GM23338 (cell line): ENCODE measurements at regions not wholly inside any gene's neighbourhood (a gene's known extent, or its start where the extent isn't known, plus 50 kb on each side); places are given as distances from the start of the nearest gene placed in this dataset.
A peak's percentile ranks its signal among the peaks of the same experiment; 100 is the strongest.
"Not testable (repeated sequence)": the region's sequence is repeated elsewhere in the genome, so short reads cannot be mapped to it uniquely, and the experiment has no call there.

Source experiments
- ATAC-seq: fragments of 200-7000 bp; cut with Tn5 transposase; 3 replicates; pipeline ENCODE4 v1.9.1; 2020
- DNase-seq: peaks from one replicate; pipeline ENCODE4 v3.0.0-alpha.2; 2015; ENCODE audit warnings: low spot score
- H2AFZ ChIP-seq: fragments of 200-600 bp; sonication (generic); 2 replicates; pipeline ENCODE4 v1.8.0; 2016; ENCODE audit warnings: antibody characterized with exemption, mild to moderate bottlenecking, moderate library complexity
- H3F3A ChIP-seq: fragments of 200-600 bp; sonication (generic); replicated peaks from 2 replicates; pipeline ENCODE4 v1.8.0; 2017; ENCODE audit warnings: antibody characterized with exemption, mixed run types, low read depth
- H3K27ac ChIP-seq: fragments of 200-600 bp; sonication (generic); 2 replicates; pipeline ENCODE4 v1.6.1; 2016; ENCODE audit warnings: low read depth
- H3K27me3 ChIP-seq: fragments of 200-600 bp; sonication (generic); 2 replicates; pipeline ENCODE4 v1.8.0; 2016; ENCODE audit warnings: mild to moderate bottlenecking, mixed run types, moderate library complexity; ENCODE audit not compliant: insufficient read depth
- H3K36me3 ChIP-seq: fragments of 200-600 bp; sonication (generic); 2 replicates; pipeline ENCODE4 v1.8.0; 2016; ENCODE audit warnings: mild to moderate bottlenecking; ENCODE audit not compliant: insufficient read depth
- H3K4me1 ChIP-seq: fragments of 200-600 bp; sonication (generic); 2 replicates; pipeline ENCODE4 v1.8.0; 2016; ENCODE audit warnings: mild to moderate bottlenecking, moderate library complexity; ENCODE audit not compliant: insufficient read depth
- H3K4me2 ChIP-seq: fragments of 200-600 bp; sonication (generic); 2 replicates; pipeline ENCODE4 v1.7.1; 2017; ENCODE audit warnings: mixed run types
- H3K4me3 ChIP-seq: fragments of 200-600 bp; sonication (generic); 2 replicates; pipeline ENCODE4 v1.6.1; 2016; ENCODE audit warnings: mixed run types
- H3K79me2 ChIP-seq: fragments of 200-600 bp; sonication (generic); replicated peaks from 2 replicates; pipeline ENCODE4 v1.8.0; 2017; ENCODE audit warnings: mild to moderate bottlenecking; ENCODE audit not compliant: insufficient read depth
- H3K9me2 ChIP-seq: fragments of 200-600 bp; sonication (generic); 2 replicates; pipeline ENCODE4 v1.8.0; 2017; ENCODE audit not compliant: insufficient read depth
- H4K20me1 ChIP-seq: fragments of 200-600 bp; sonication (generic); replicated peaks from 2 replicates; pipeline ENCODE4 v1.8.0; 2017; ENCODE audit warnings: mild to moderate bottlenecking; ENCODE audit not compliant: insufficient read depth
- H3K27ac Mint-ChIP-seq: 2 replicates; pipeline ENCODE4 v1.8.0; 2020; ENCODE audit warnings: inconsistent platforms, mild to moderate bottlenecking, moderate library complexity, mixed read lengths
- H3K27me3 Mint-ChIP-seq: 3 replicates; pipeline ENCODE4 v1.8.0; 2022; ENCODE audit warnings: low read depth, mild to moderate bottlenecking, moderate library complexity, mixed read lengths, inconsistent platforms; ENCODE audit not compliant: insufficient read depth, poor library complexity
- H3K36me3 Mint-ChIP-seq: 3 replicates; pipeline ENCODE4 v1.8.0; 2021; ENCODE audit warnings: low read depth, mild to moderate bottlenecking, inconsistent platforms, moderate library complexity, mixed read lengths
- H3K4me1 Mint-ChIP-seq: 3 replicates; pipeline ENCODE4 v1.8.0; 2020; ENCODE audit warnings: mild to moderate bottlenecking, inconsistent platforms, mixed read lengths
- H3K4me3 Mint-ChIP-seq: 3 replicates; pipeline ENCODE4 v1.8.0; 2021; ENCODE audit warnings: moderate library complexity, mild to moderate bottlenecking, inconsistent platforms, mixed read lengths
- H3K9me3 Mint-ChIP-seq: 3 replicates; pipeline ENCODE4 v1.8.0; 2020; ENCODE audit warnings: moderate library complexity, mild to moderate bottlenecking, inconsistent platforms, mixed read lengths
- CTCF ChIP-seq, 2 experiments: fragments of 200-600 bp in 1 of 2; sonication (generic) in 1 of 2; conservative IDR thresholded peaks; 2 replicates each; pipeline versions ENCODE4 v1.5.1 to v1.6.1; 2016 to 2017; ENCODE audit warnings: antibody characterized with exemption in 2 of 2, low read depth in 2 of 2, mild to moderate bottlenecking in 2 of 2, moderate library complexity in 1 of 2
- EZH2 ChIP-seq: fragments of 200-600 bp; sonication (generic); IDR thresholded peaks from one replicate; pipeline ENCODE4 v1.8.0; 2017; ENCODE audit warnings: antibody characterized with exemption, mild to moderate bottlenecking, low read depth; ENCODE audit not compliant: unreplicated experiment
- JUNB ChIP-seq: IDR thresholded peaks from one replicate; pipeline ENCODE4 v1.6.1; 2016; ENCODE audit warnings: antibody characterized with exemption; ENCODE audit not compliant: unreplicated experiment
- NANOG ChIP-seq: IDR thresholded peaks from 2 replicates; pipeline ENCODE4 v1.6.1; 2016; ENCODE audit warnings: antibody characterized with exemption, borderline replicate concordance
- POLR2AphosphoS5 ChIP-seq: IDR thresholded peaks from 2 replicates; pipeline ENCODE4 v1.6.1; 2016; ENCODE audit warnings: antibody characterized with exemption, low read depth
- STAT1 ChIP-seq: IDR thresholded peaks from one replicate; pipeline ENCODE4 v1.6.1; 2016; ENCODE audit warnings: antibody characterized with exemption; ENCODE audit not compliant: unreplicated experiment
- ZNF114 ChIP-seq: fragments of 250-450 bp; sonication (Bioruptor Pico); IDR thresholded peaks from 2 replicates; pipeline ENCODE4 v1.5.0; 2020; ENCODE audit warnings: mild to moderate bottlenecking, moderate library complexity
- ZNF331 ChIP-seq: fragments of 250-450 bp; sonication (Bioruptor Pico); IDR thresholded peaks from 2 replicates; pipeline ENCODE4 v1.5.0; 2020; ENCODE audit warnings: low read depth, mild to moderate bottlenecking, moderate library complexity
- ZNF462 ChIP-seq: fragments of 250-450 bp; sonication (Bioruptor Pico); IDR thresholded peaks from 2 replicates; pipeline ENCODE4 v1.5.0; 2020; ENCODE audit warnings: mild to moderate bottlenecking, moderate library complexity

DNA sequence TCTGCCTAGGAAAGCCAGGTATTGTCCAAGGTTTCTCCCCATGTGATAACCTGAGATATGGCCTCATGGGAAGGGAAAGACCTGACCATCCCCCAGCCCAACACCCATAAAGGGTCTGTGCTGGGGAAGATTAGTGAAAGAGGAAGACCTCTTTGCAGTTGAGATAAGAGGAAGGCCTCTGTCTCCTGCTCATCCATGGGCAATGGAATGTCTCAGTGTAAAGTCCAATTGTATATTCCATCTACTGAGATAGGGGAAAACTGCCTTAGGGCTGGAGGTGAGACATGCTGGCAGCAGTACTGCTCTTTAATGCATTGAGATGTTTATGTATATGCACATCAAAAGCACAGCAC is 99.0 kb downstream of the ZNF737 start:
- H3F3A ChIP-seq, ATAC-seq, H3K9me3 Mint-ChIP-seq, DNase-seq, H3K36me3 ChIP-seq, H3K27me3 ChIP-seq, H3K27ac Mint-ChIP-seq, H3K36me3 Mint-ChIP-seq, H3K4me3 ChIP-seq, H3K27me3 Mint-ChIP-seq, H3K27ac ChIP-seq, H3K4me3 Mint-ChIP-seq, H4K20me1 ChIP-seq, H3K4me1 ChIP-seq, H3K9me2 ChIP-seq, H3K79me2 ChIP-seq: not testable (repeated sequence)
- H3K4me1 Mint-ChIP-seq, result peaks cover 13% of the 10 kb centered on the region
- H3K4me2 ChIP-seq, result peak overlapping the region; percentile 48; the same call in 1 of the 2 replicates
- H2AFZ ChIP-seq, result peak overlapping the region; percentile 35; the same call in 1 of the 2 replicates

- H3K27ac Mint-ChIP-seq, H3K9me2 ChIP-seq, H3K27me3 ChIP-seq, H3K4me3 Mint-ChIP-seq, H3K9me3 Mint-ChIP-seq, H3K4me3 ChIP-seq, H3K4me1 ChIP-seq, H3K27ac ChIP-seq, H3K36me3 ChIP-seq, H3K36me3 Mint-ChIP-seq, H3K79me2 ChIP-seq, H3K4me2 ChIP-seq, H3K27me3 Mint-ChIP-seq, H3F3A ChIP-seq, H4K20me1 ChIP-seq: not testable (repeated sequence)
- DNase-seq, result peak; percentile 17
- ATAC-seq, result peak; percentile 42; the same call in 2 of the 3 replicates
- H2AFZ ChIP-seq, result peak overlapping the region; percentile 35
- peaks cover 13% of the 10 kb centered on the region for H3K4me1 Mint-ChIP-seq
Measured at GRCh38 chr19:20465922-20466637, 99.5 kb downstream of the ZNF737 start.

- Histone ChIP-seq H3K4me1 (no peaks in the 10 kb centered on the region), H2AFZ (peak overlapping the region; percentile 64; the same call in 1 of the 2 replicates), H3K36me3 (no peaks in the 10 kb centered on the region), H3K27me3 (no peaks in the 10 kb centered on the region), H3F3A (no peaks in the 10 kb centered on the region), H3K9me2 (no peaks in the 10 kb centered on the region), H3K79me2 (no peaks in the 10 kb centered on the region), H4K20me1 (no peaks in the 10 kb centered on the region), H3K4me3 (no peak overlapping the region), H3K27ac (no peak overlapping the region), H3K4me2 (no peak overlapping the region)
- Mint-ChIP-seq H3K36me3 (no peaks in the 10 kb centered on the region), H3K4me3 (no peak overlapping the region), H3K27ac (no peak overlapping the region), H3K9me3 (no peaks in the 10 kb centered on the region), H3K27me3 (peaks cover 3% of the 10 kb centered on the region), H3K4me1 (peaks cover 5% of the 10 kb centered on the region; the same call in 2 of the 3 replicates)
- ATAC-seq (no peak), DNase-seq (no peak)
- TF ChIP-seq ZNF462 (CRISPR knock-in tag) (no peak), NANOG (no peak), ZNF114 (no peak), CTCF (conservative IDR thresholded peaks at IDR 0.05; ENCODE audit: low read depth in 2 of 2) (no peak), STAT1 (no peak), JUNB (no peak), EZH2 (no peak), ZNF331 (no peak), POLR2AphosphoS5 (no peak)
Measured at GRCh38 chr19:20453425-20453935, 112.1 kb downstream of the ZNF737 start.
